ENCODE measurements at regions not wholly inside any gene's neighbourhood (a gene's known extent, or its start where the extent isn't known, plus 50 kb on each side); places are given as distances from the start of the nearest gene placed in this dataset.
"Not testable (repeated sequence)": the region's sequence is repeated elsewhere in the genome, so short reads cannot be mapped to it uniquely, and the experiment has no call there.

DNA sequence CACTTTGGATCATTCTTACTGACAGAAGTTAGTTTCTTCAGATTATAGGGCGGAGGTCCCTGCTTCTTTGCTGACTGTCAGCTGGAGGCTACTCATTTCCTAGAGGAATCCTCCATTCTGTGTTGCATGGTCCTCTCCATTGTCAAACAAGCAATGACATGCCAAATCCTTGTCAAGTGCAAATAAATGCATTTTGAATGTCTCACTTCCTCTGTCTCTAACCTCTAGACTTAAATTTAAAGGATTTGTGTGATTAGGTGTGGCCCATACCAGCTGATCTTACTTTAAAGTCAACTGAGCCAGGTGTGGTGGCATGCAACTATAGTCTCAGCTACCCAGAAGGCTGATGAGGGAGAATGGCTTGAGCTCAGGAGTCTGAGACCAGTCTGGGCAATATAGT is 458.4 kb upstream of the CCDC179 start:
- DNase-seq (ENCODE audit: low read depth in 4 of 4, low spot score in 3 of 4): no peak

DNA sequence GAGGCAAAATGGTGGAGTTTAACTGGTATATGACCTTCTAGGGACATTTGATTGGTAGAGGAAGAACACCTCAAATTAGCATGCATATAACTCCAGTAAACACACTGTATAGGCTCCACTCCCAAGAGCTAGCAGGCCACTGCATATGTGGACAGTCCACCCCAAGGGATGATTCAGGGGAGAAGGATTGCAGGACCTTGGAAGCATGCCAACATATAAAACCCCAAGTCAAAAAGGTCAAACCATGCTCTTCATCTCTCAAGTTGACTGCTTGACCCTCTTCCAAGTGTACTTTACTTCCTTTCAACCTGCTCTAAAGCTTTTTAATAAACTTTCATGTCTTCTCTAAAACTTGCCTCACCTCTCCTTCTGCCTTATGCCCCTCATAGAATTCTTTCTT is 459.9 kb upstream of the CCDC179 start:
- no peak for DNase-seq (ENCODE audit: low read depth in 4 of 4, low spot score in 3 of 4)

DNA sequence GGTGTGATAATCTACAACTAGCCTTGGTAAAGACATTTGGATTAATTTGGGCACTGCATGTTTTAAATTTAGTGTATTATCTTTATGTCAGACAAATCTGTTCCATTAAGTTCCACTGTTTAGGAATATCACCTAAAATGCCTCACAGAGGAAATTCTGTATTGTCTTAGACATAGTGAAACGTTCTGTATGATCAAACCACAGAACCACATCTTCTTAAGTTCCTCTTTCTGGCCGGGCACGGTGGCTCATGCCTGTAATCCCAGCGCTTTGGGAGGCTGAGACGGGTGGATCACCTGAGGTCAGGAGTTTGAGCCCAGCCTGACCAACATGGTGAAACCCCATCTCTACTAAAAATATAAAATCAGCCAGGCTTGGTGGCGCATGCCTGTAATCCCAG is 475.3 kb upstream of the CCDC179 start:
- not testable (repeated sequence) for DNase-seq (ENCODE audit: low read depth in 4 of 4, low spot score in 3 of 4)

DNA sequence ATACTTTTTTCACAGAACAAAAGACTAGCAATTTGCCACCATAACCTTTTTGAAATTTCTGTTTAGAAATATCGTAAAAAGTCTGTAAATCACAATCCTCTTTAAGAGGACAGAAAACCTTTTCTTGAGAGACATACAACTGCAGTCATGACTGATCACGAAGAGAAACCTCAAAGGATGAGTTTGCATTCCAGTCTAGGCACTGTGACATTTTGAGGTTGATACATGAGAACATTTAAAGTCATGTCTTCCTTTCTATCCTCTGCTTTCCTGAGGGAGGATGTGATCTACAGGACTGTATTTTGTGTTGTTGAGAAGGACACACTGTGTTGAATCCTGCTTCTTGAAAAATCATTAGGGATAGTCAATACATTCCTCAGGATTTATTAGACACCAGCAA is 476.7 kb upstream of the CCDC179 start:
- no peak for DNase-seq (ENCODE audit: low read depth in 4 of 4, low spot score in 3 of 4)

DNA sequence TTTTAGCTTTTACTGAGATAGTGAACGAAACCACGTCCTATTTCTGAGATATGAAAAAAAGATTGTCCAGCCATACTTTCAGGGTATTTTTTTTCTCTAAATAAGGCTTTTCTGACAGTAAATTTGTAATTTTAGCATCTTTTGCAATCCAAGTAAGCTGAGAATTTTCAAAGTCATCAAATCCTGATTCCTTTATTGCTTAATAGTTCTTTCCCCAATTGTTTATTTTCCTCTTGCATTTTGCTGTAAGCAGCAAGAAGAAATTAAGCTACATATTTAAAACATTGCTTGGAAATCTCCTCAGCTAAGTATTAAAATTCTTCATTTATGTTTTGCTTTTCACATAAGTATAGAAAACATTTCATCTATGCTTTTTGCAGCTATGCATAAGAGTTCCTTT is 493.3 kb upstream of the CCDC179 start:
- no peak for DNase-seq (ENCODE audit: low read depth in 4 of 4, low spot score in 3 of 4)

DNA sequence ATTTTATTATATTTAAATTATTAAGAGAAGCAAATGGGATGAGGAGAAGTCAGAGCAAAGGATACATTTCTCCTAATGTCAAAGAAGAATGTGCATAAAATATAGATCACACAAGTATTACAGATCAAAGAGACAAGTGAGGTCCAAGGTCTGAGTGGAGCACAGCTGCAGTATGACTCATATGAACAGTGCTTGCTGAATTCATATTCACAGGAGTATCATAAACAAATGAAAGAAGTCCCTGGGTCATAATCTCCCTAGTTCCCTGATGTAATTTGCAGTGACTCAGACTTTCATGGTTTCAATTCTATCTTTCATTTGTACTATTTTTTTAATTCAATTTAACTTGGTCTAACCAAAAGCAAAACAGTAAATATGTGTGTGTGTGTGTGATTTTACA is 499.0 kb upstream of the CCDC179 start:
- no peak for DNase-seq (ENCODE audit: low read depth in 4 of 4, low spot score in 3 of 4)

DNA sequence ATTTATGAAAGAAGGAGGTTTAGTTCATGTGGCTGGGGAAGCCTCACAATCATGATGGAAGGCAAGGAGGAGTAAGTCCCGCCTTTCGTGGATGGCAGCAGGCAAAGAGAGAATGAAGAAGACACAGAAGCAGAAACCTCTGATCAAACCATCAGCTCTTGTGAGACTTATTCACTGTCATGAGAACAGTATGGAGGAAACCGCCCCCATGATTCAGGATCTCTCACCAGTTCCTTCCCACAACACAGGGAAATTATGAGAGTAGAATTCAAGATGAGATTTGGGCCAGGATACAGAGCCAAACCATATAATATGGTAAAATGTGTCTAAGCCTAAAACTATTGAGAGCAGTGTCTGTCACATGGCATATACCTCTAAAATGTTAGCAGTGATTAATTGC is 503.8 kb upstream of the CCDC179 start:
- DNase-seq (ENCODE audit: low read depth in 4 of 4, low spot score in 3 of 4): no peak

DNA sequence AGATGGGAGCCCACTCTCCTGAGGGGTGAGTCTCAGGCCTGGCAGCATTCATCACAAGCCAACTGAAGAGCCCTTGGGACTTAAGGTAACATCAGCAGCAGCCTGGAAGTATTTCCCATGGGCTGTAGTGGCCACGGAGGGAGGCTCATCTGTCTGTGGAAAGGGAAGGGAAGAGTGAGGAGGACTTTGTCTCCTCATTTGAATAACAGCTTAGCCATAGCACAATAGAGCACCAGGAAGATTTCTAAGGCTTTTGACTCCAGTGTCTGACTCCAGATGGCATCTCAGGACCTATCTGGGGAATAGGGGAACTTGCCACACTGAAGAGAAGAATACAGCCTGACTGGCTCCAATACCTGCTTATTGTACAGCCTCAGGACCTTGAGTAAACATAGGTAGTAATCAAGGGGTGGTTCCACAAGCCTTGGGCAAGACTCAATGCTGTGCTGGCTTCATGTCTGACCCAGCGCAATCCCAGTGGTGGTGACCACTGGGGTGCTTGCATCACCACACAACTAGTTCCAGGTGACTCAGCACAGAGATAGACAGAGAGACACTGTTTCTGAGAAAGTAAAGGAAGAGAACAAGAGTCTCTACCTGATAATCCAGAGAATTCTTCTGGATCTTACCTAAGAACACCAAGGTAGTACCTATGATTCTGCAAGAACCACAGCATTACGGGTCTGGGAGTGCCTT is 510.5 kb upstream of the CCDC179 start:
- no peak for DNase-seq (ENCODE audit: low read depth in 4 of 4, low spot score in 3 of 4)

DNA sequence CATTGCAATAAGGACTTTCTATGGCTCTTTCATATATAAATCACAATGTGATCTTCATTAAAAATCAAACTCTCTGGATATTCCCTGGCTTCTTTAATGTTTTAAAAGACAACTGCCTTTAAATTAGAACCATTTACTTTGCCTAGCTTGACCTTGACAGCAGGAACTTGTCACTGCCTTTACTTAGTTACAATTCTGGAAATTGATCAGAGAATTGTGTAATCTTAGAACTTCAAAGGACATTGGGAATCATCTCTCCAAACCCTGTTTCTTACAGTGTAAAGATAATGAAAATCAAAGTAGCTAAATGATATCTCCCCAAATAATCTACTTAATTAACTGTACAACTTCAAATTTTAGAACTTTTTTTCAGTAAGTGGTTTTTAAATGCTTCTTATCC is 517.6 kb upstream of the CCDC179 start:
- DNase-seq (ENCODE audit: low read depth in 4 of 4, low spot score in 3 of 4): no peak

DNA sequence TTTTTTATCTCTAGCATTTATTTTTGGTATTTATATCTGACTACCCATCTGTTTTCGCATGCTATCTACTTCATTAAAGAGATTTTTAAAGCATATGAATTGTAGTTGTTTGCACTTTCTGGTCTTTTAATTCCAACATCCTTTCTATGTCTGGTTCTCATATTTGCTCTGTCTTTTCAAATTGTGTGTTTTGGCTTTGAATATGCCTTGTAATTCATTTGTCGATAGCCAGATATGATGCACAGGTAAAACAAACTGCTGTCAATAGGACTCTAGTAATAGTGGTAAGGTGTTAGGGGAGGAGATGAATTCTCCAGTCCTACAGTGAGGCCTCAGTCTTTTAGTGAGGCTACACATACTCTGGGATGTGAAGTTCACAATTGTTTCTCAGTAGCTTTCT is 530.8 kb upstream of the CCDC179 start:
- DNase-seq (ENCODE audit: low read depth in 4 of 4, low spot score in 3 of 4): no peak

DNA sequence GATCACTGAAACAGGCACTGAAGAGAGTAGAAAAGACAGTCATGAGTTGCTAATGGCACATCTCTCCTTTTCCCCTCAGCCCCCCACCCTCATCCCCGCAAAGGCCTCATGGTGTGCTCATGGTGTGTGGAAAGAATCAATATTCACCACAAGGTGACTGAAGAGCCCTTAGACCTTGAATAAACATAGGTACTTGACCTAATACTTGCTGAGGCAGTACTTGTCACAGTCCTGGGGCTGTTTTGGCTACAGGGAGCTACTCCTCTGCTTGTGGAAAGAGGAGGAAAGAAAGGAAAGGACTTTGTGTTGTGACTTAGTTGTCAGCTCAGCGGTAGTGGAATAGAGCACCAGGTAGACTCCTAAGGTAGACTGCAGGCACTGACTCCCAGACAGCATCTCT is 537.8 kb upstream of the CCDC179 start:
- DNase-seq (ENCODE audit: low read depth in 4 of 4, low spot score in 3 of 4): no peak

DNA sequence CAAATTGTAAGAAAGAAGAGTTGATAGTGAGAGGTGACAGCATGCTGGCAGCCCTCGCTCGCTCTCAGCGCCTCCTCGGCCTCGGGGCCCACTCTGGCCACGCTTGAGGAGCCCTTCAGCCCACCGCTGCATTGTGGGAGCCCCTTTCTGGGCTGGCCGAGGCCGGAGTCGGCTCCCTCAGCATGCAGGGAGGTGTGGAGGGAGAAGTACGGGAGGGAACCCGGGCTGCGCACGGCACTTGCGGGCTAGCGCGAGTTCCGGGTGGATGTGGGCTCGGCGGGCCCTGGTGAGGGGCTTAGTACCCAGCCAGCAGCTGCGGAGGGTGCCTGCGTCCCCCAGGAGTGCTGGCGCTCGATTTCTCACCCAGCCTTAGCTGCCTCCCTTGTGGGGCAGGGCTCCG is 539.7 kb upstream of the CCDC179 start:
- no peak for DNase-seq (ENCODE audit: low read depth in 4 of 4, low spot score in 3 of 4)

DNA sequence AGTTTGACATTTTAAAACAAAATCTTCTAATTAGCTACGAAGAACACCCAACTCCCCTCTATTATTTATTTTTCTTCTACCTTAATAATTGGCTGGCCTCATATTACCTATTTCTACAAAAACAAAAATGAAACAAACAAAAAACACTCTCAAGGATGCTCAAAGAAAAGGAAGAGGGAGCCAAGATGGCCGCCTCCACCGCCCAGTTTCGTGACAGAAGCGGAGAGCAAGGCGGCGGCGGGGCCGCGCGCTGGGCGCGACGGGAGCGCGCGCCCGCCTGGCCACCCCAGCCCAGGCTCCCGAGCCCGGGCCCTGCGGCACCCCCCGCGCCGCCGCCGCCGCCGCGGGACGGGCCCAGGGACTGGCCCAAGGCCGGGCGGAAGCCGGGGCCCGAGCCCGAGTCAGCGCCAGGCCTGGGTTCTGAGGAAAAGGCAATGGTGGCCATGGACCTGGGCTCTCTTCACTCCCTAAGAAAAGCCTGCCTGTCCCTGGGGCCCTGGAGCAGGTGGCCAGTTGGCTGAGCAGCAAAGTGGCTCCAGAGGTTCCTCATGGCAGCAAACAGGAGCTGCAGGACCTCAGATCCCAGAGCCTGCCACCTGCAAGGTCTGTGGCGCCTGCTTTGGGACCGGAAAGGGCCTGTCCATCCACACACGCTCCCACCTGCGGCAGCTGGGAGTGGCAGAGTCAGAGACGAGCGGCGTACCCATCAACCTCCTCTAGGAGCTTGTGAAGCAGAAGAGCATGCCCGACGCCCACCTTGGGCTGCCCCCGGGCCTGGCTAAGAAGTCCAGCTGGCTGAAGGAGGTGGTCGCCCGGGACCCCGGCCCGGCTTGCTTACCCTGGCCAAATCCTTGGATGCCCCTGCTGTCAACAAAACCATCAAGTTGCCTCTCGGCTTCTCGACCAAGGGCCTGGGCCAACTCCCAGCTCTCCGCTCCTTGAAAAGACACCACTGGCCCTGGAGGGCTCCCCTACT is 543.2 kb upstream of the CCDC179 start:
- no peak for DNase-seq (ENCODE audit: low read depth in 4 of 4, low spot score in 3 of 4)

DNA sequence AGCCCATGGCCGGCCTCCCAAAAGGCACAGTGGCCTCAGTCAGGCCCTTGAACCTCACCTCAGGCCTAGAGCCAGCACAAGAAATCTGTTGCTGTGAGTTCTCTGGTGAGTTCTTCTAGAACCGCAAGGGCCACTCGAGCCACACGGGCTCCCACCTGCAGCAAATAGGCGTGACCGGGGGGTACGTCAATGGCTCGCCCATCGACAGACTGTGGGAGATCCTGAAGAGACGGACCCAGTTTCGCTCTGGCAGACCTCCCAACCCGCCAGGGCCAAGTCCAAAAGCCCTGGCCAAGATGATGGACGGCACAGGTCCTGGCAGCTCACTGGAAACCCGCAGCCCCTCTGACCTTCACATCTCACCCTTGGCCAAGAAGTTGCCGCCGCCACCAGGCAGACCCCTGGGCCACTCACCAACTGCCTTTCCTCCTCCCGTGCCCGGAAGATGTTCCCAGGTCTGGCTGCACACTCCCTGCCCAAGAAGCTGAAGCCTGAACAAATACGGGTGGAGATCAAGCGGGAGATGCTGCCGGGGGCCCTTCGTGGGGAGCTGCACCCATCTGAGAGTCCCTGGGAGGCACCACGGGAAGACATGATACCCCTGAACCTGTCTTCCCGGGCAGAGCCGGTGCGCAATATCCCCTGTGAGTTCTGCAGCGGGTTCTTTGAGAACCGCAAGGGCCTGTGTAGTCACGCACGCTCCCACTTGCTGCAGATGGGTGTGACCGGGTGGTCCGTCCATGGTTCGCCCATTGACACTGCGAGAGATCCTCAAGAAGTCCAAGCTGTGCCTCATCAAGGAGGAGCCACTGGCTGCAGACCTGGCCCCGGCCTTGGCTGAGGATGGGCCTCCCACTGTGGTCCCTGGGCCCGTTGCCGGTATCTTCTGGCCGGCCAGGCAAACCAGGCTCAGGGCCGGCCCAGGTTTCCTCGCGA is 544.2 kb upstream of the CCDC179 start:
- no peak for DNase-seq (ENCODE audit: low read depth in 4 of 4, low spot score in 3 of 4)

DNA sequence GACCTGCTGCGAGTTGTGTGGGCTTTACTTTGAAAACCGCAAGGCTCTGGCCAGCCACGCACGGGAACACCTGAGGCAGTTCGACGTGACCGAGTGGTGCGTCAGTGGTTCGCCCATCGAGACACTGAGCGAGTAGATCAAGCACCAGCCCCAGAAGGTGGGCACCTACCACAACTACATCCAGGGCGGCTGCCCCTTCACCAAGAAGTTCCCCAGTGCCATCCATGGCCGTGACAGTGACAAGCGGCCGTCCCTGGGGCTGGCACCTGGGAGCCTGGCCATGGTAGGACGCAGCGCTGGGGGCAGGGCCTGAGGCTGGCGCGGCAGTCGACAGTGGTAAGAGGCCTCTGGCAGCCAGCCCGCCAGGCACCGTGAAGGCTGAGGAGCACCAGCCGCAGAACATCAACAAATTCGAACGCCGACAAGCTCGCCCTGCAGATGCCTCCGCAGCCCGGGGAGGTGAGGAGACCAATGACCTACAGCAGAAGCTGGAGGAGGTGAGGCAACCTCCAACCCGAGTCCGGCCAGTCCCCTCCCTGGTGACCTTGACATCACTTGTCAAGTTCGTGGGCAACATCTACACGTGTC is 545.2 kb upstream of the CCDC179 start:
- no peak for DNase-seq (ENCODE audit: low read depth in 4 of 4, low spot score in 3 of 4)

DNA sequence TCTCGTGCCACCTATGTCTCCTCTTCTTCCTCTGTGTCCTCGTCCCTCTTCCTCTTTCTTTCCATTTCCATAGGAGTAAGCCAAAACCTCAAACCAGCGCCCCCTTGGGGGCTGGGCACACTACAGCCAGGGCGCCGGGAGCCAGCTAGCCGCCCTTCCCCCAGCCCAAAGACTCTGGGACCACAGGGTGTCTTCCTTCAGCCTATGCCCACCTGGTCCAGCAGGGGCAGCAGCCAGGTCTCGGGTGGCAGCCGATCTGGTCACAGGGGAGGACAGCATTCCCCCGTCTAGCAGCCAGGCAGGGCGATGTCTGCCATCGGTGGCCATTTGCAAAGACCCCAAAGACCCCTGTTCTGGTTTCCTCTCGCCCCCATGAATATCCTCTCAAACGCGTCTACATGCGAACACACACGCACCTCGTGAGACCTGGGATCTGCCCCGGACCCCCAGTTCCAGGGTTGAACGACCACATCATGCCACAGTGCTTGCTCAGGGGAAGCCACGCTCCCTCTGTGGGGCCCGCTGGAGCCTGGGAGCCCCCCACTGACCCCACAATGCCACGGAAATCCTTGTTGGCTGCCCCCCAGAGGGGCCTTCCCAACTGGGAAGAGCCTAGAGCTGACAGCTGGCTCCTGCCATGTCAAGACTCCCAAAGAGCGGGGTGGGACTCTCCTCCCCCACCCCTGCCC is 546.0 kb upstream of the CCDC179 start:
- DNase-seq (ENCODE audit: low read depth in 4 of 4, low spot score in 3 of 4): no peak

DNA sequence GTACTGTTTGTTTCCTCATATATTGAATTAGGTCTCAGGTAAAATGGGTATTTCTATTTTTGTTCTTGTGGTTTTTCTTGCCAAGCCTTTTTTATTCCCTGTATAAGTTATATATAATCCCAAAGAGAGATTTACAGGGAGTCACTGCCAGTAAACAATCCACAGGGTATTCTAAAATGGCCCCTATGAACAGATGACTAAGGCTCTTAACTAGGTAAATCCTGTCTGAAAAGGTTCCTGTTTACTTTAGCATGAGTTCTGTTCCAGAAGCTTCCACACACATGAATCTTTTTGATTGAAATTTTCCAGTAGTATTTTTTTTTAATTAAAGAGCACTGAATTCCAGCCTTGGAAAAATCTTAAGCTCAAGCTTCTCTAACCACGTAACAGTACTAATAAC is 552.8 kb upstream of the CCDC179 start:
- no peak for DNase-seq (ENCODE audit: low read depth in 4 of 4, low spot score in 3 of 4)

DNA sequence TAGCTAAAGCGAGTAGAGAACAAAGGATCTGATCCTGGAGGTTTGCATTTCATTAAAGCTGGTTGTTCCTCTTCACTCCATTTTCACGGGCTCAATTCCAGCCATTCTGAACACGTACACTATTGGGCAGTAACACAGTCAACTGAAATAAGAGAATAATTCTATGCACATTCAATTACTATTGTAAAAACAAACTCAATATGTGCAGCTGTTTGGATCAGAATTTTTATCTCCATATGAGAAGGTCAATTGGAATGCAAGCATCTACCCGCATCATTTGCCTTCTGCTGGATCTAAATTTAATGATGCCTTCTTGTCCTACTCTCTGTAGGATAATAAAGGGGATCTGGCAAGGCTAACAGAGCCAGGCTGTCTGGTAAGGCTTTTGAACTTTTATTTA is 562.8 kb upstream of the CCDC179 start:
- no peak for DNase-seq (ENCODE audit: low read depth in 4 of 4, low spot score in 3 of 4)

DNA sequence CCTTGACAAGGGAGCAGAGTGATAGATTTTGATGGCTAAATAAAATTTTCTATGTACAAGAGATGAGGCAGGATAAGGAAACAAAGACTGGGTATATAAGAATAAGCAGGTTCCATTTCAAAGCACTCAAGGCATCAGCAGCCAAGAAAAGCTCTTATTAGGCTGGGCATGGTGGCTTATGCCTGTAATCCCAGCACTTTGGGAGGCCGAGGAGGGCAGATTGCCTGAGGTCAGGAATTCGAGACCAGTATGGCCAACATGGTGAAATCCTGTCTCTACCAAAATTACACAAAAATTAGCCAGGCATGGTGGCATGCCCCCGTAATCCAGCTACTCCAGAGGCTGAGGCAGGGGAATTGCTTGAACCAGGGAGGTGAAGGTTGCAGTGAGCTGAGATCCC is 563.4 kb upstream of the CCDC179 start:
- DNase-seq (ENCODE audit: low read depth in 4 of 4, low spot score in 3 of 4): no peak

DNA sequence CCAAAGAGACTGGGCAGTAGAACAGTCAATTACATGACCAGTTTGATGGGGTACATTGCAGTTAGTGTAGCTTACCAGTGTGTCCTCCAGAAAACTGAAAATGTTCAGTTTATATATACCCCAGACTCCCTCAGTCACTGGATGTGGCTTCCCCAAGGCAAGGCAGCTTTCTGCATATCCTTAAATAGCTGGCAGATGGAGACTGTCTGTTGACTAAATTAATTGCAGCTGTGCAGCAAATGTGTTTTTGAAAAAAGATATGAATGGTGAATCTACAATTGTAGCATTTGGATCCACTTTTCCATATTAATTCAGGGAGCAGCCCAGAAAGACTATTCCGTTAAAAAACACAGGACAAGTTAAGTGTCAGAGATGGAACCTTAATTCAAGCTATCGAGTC is 565.1 kb upstream of the CCDC179 start:
- DNase-seq (ENCODE audit: low read depth in 4 of 4, low spot score in 3 of 4): no peak
